8988T (cell line): ENCODE measurements at regions not wholly inside any gene's neighbourhood (a gene's known extent, or its start where the extent isn't known, plus 50 kb on each side); places are given as distances from the start of the nearest gene placed in this dataset.
"Not testable (repeated sequence)": the region's sequence is repeated elsewhere in the genome, so short reads cannot be mapped to it uniquely, and the experiment has no call there.

ENCODE experiments used
- DNase-seq: peaks from one replicate; pipeline ENCODE4 v3.0.0; 2011

DNA sequence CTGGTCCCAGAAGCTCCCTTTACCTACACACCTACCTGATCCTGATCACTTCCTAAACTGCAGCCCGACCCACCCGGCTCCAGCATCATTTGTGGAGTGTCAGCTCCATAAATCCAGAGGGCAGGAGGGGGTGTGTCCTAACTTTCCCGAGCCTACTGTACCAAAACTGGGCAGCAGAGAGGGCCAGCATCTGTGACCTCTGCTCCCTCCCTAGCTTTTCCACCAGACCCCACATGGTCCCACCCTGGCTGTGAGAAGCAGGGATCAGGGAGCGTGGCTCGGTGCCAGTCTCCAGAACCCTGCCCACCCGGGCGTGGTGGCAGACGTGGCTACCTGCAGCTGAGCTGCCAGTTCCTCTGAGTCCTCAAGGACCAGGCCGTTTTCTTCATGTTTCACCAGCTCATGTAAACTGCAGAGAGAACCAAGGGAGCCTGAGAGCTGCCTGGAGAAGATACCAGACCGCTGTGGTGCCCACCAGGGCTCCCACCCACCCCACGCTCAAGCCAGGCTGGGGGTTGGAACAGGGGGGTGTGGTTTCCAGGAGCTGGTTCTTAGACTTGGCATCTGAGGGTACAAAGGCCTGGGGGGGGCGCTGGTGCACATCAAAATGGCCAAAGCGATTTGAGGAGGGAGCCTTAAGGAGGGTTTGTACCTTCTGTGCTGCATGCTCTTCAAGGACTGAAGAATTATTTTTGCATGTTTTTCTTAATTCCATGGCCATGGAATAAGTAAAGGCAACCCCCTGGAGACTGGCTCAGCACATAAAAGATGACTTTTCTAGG is 76.7 kb upstream of the DRD5 start:
- DNase-seq = no peak

DNA sequence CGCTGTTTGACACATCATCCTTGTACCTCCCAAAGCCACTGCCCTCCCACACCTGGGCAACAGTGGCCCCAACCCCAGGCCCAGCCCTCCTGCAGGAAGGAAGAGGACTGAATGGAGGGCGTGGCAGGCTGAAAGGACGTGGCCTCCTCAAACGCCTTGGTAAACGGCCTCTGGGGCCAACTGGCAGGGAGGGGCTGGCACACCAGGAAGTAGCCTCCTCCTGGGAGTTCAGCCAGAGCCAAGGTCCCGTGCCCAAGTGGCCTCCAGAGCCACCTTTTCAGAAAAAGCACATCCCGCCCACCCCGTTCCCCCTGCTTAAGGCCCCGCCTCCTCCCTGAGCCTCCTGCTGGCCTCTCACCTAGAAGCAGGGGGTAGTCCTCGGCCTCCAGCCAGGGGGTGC is 74.2 kb upstream of the DRD5 start:
- not testable (repeated sequence) for DNase-seq

- not testable (repeated sequence) for DNase-seq
These were observed 73.5 kb upstream of the DRD5 start for GRCh38 chr4:9707936-9708335.

DNA sequence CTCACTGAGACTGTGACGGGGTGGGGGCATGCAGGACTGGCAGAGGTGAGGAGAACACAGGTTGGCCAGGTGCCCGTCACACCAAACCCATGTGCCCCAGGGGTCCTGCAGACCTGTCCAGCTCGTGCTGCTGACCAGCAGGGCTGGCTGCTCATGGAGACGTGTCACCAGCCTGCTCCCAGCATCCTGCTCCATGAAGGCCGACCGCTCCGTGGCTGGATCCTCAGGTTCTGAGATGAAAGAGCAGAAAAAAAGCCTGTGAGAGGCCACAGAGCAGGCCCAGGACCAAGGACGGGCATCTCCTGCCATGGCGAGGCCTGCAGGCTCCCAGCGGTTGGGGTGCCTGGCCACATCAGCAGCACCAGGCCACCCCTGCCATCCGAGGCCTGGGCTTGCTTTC is 71.7 kb upstream of the DRD5 start:
- no peak for DNase-seq

DNA sequence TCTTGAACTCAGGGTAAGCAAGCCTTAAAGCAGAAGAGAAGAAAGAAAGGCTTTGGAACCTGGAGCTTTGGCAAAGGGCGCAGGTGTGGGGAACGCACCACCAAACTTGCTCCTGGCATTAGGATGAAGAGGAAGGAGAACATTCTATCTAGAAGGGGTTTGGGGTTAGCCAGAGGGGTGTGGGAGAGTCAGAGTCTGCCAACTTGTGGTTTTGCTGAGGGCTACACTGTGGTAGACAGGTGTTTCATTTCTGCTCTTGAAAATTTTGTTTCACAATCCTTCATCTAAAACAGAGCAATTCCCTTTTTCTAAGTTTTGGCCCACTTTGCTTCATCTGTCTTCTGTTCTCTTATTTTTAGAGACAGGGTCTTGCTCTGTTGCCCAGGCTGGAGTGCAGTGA is 66.2 kb upstream of the DRD5 start:
- DNase-seq = not testable (repeated sequence)

GRCh38 chr4:9716093-9716492 is 65.3 kb upstream of the DRD5 start:
- DNase-seq = no peak

GRCh38 chr4:9718246-9718939 is 63.0 kb upstream of the DRD5 start:
- DNase-seq = not testable (repeated sequence)

DNA sequence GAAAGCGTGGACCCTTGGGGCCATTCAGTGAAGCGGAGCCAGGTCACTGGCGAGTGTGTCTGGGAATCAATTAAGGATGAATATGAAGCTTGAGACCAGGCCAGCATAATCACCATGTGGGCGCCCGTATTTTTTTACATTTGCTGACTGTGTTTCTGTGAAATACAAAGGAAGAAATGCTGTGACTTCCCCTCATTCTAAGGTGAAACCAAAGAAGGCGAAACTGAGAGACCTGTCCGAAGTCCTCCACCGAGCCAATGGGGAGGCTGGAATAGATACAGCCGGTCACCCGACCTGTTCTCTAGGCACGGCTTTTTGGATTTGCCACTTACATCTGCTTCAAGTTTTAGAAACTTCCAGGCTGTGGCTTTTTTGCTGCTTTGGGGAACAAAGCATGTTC is 59.3 kb upstream of the DRD5 start:
- DNase-seq = not testable (repeated sequence)
